Ovary (tissue), 7 donors: ENCODE measurements at regions not wholly inside any gene's neighbourhood (a gene's known extent, or its start where the extent isn't known, plus 50 kb on each side); places are given as distances from the start of the nearest gene placed in this dataset.
A peak's percentile ranks its signal among the peaks of the same experiment; 100 is the strongest.
"Not testable (repeated sequence)": the region's sequence is repeated elsewhere in the genome, so short reads cannot be mapped to it uniquely, and the experiment has no call there.

ENCODE experiments used
- DNase-seq, 5 donors: peaks; one replicate each; pipeline ENCODE4 v3.0.0-alpha.2; 2019 to 2020
- H3K27ac ChIP-seq, 2 donors: fragments of 200-600 bp; one replicate each; pipeline versions ENCODE4 v1.5.1 to v1.8.0; 2019 to 2022
- H3K27me3 ChIP-seq: fragments of 200-600 bp; one replicate; pipeline ENCODE4 v1.8.0; 2022
- H3K36me3 ChIP-seq: fragments of 200-600 bp; sonication (generic); one replicate; pipeline ENCODE4 v1.5.1; 2019
- H3K4me1 ChIP-seq: one replicate; pipeline ENCODE4 v1.8.1; 2013; ENCODE audit warnings: mild to moderate bottlenecking, moderate library complexity; ENCODE audit not compliant: insufficient read depth
- H3K4me3 ChIP-seq: fragments of 200-600 bp; sonication (generic); one replicate; pipeline ENCODE4 v1.5.1; 2017
- H3K9me3 ChIP-seq, 2 donors: fragments of 200-600 bp in 1 of 2; sonication (generic) in 1 of 2; one replicate each; pipeline versions ENCODE4 v1.5.1 to v1.8.1; 2013 to 2019; ENCODE audit warnings: mild to moderate bottlenecking in 1 of 2, moderate library complexity in 1 of 2
- CTCF ChIP-seq, 3 donors: fragments of 450-650 bp in 2 of 3; fragments of 200-600 bp in 1 of 3; IDR thresholded peaks; one replicate each; pipeline versions ENCODE4 v1.5.1 to v1.8.0; 2016 to 2022; ENCODE audit warnings: antibody characterized with exemption in 3 of 3, mild to moderate bottlenecking in 1 of 3
- EP300 ChIP-seq: sonication (generic); formaldehyde crosslinking; IDR thresholded peaks from one replicate; pipeline ENCODE4 v1.6.1; 2017; ENCODE audit warnings: antibody characterized with exemption
- POLR2A ChIP-seq: fragments of 450-650 bp; IDR thresholded peaks from one replicate; pipeline ENCODE4 v1.6.1; 2017; ENCODE audit warnings: antibody characterized with exemption, mild to moderate bottlenecking, moderate library complexity
- WGBS, 3 donors: extraction: QIAGEN DNeasy Blood & Tissue Kit in 1 of 3; methylation state at CpG; one replicate each; pipeline versions ENCODE4 v1.1.5 to v1.1.7; 2013 to 2017; 5-methylcytosine and 5-hydroxymethylcytosine counted together
- intact Hi-C, 4 donors: fragments of 100-400 bp; cut with DNase I; formaldehyde crosslinking; loops; one replicate each; pipeline versions ENCODE4 v1.11.0 to v1.15.1; 2022 to 2023
- donor health status: DM: no; HTN: no; CAD: no; lungs with moderate emphysema.
- donor health status: DM: no; HTN: no; CAD: no.
- donor health status: Bipolar disorder and iron deficiency.
- donor health status: DM: no; HTN: no; CAD: no.
- donor health status: DM: yes; HTN: yes; CAD: no.

GRCh38 chr11:54979375-54979774 is 272.7 kb downstream of the OR4A5 start:
- H3K36me3 ChIP-seq = no peaks in the 10 kb centered on the region
- H3K4me3 ChIP-seq = no peak overlapping the region
- intact Hi-C loops = no loop called here
- WGBS, 3 donors = 30 to 45% (median 38%) methylated on average over 2 of the region's 2 CpGs
- no peak for DNase-seq
- no peaks in the 10 kb centered on the region for H3K27me3 ChIP-seq
- TF ChIP-seq POLR2A = no peak
- TF ChIP-seq CTCF (IDR thresholded peaks at IDR 0.05) = no peak
- TF ChIP-seq EP300 = no peak
- no peaks in the 10 kb centered on the region for H3K4me1 ChIP-seq
- H3K9me3 ChIP-seq = no peaks in the 10 kb centered on the region
- H3K27ac ChIP-seq = no peak overlapping the region

GRCh38 chr11:54985731-54986130 is 276.2 kb upstream of the TRIM48 start:
- no peaks in the 10 kb centered on the region for H3K36me3 ChIP-seq
- WGBS, 3 donors = 85 to 95% (median 91%) methylated on average over 1 of the region's 1 CpG
- DNase-seq = no peak
- no peak overlapping the region for H3K4me3 ChIP-seq
- H3K4me1 ChIP-seq = no peaks in the 10 kb centered on the region
- intact Hi-C loops = no loop called here
- no peak overlapping the region for H3K27ac ChIP-seq
- TF ChIP-seq POLR2A = no peak
- no peak for TF ChIP-seq CTCF (IDR thresholded peaks at IDR 0.05)
- no peak for TF ChIP-seq EP300
- H3K27me3 ChIP-seq = no peaks in the 10 kb centered on the region
- no peaks in the 10 kb centered on the region for H3K9me3 ChIP-seq

GRCh38 chr11:55028837-55029236 is 233.1 kb upstream of the TRIM48 start:
- H3K9me3 ChIP-seq, intact Hi-C loops, H3K27me3 ChIP-seq, H3K4me1 ChIP-seq, H3K36me3 ChIP-seq, H3K27ac ChIP-seq, H3K4me3 ChIP-seq, DNase-seq: not testable (repeated sequence)
- 57 to 66% (median 65%) methylated on average over 2 of the region's 2 CpGs for WGBS, 3 donors

- Histone ChIP-seq H3K27ac (no peak overlapping the region), H3K4me1 (no peaks in the 10 kb centered on the region), H3K9me3 (peaks cover 3 to 4% of the 10 kb centered on the region in 2 donors), H3K4me3 (no peak overlapping the region), H3K36me3 (no peaks in the 10 kb centered on the region), H3K27me3 (no peaks in the 10 kb centered on the region)
- intact Hi-C loops = no loop called here
- no peak for DNase-seq
- TF ChIP-seq EP300 (no peak), CTCF (IDR thresholded peaks at IDR 0.05) (no peak), POLR2A (no peak)
Observed at GRCh38 chr11:55054723-55055122, 207.2 kb upstream of the TRIM48 start.

GRCh38 chr11:55084588-55084987 is 177.4 kb upstream of the TRIM48 start:
- H3K4me1 ChIP-seq, H3K27me3 ChIP-seq, H3K27ac ChIP-seq, H3K4me3 ChIP-seq, intact Hi-C loops, H3K9me3 ChIP-seq, H3K36me3 ChIP-seq: not testable (repeated sequence)
- DNase-seq = peak in 1 of 5 donors; percentile 1
- WGBS, 3 donors = 80 to 84% (median 81%) methylated on average over 9 of the region's 9 CpGs

- Histone ChIP-seq H3K9me3 (no peaks in the 10 kb centered on the region), H3K27me3 (no peaks in the 10 kb centered on the region), H3K27ac (no peak overlapping the region), H3K4me3 (no peak overlapping the region), H3K36me3 (no peaks in the 10 kb centered on the region), H3K4me1 (no peaks in the 10 kb centered on the region)
- TF ChIP-seq CTCF (IDR thresholded peaks at IDR 0.05) = no peak
- no peak for DNase-seq
- intact Hi-C loops = no loop called here
- 52 to 53% (median 52%) methylated on average over 4 of the region's 4 CpGs for WGBS, 3 donors
Observed at GRCh38 chr11:55106391-55106790, 155.6 kb upstream of the TRIM48 start.
